ENCODE measurements at regions not wholly inside any gene's neighbourhood (a gene's known extent, or its start where the extent isn't known, plus 50 kb on each side); places are given as distances from the start of the nearest gene placed in this dataset.
"Not testable (repeated sequence)": the region's sequence is repeated elsewhere in the genome, so short reads cannot be mapped to it uniquely, and the experiment has no call there.

DNA sequence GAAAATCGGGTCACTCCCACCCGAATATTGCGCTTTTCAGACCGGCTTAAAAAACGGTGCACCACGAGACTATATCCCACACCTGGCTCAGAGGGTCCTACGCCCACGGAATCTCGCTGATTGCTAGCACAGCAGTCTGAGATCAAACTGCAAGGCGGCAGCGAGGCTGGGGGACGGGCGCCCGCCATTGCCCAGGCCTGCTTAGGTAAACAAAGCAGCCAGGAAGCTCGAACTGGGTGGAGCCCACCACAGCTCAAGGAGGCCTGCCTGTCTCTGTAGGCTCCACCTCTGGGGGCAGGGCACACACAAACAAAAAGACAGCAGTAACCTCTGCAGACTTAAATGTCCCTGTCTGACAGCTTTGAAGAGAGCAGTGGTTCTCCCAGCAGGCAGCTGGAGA, 611.9 kb upstream of the INTU start:
- not testable (repeated sequence) for H3K4me1 ChIP-seq (ENCODE audit: insufficient read depth, low read length); H3K9ac ChIP-seq (ENCODE audit: low read depth, low read length); H3K9me3 ChIP-seq (ENCODE audit: control insufficient read depth, insufficient read depth, low read length); H3K36me3 ChIP-seq (ENCODE audit: insufficient read depth, low read length)

DNA sequence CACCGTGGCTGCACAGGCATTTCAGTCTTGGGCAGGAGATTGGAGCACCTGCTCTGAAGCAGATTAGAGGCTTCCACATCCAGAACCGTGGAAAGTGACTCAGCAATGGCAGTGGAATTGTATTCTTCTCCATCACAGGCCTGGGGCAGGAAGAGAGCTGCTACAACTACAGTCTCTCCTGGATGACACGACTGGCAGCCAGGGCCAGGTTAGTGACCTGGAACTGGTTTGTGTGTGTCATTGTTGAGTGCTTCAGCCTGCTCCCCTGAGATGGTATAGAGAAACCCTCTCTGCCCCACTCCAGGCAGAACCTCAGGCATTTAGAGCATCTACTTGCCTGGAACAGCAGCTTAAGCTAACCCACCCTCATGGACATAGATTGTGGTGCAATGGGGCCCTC, 596.5 kb upstream of the INTU start:
- Histone ChIP-seq H3K9me3 (ENCODE audit: control insufficient read depth, insufficient read depth, low read length) (peaks cover 10% of the 10 kb centered on the region; the same call in 1 of the 2 replicates), H3K4me1 (ENCODE audit: insufficient read depth, low read length) (no peaks in the 10 kb centered on the region), H3K36me3 (ENCODE audit: insufficient read depth, low read length) (no peaks in the 10 kb centered on the region), H3K9ac (ENCODE audit: low read depth, low read length) (no peak overlapping the region)

DNA sequence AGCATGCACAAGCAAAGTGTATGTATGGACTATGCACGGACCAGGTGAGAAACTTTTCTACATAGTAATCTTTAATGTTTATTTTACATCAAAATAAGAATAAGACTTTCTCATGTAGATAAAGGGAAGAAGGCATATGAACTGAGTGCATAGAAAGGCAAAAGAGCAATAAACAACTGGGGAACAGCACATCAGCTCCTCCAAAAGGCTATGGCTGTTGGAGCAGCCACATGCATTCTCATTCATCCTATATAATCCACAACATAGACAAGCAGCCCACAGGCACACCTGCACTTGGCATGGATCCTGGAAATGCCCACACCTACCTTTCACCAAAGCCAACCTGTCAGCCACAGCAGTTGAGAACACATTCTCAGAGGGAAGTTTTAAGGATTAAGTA, 586.9 kb upstream of the INTU start:
- Histone ChIP-seq H3K36me3 (ENCODE audit: insufficient read depth, low read length) (no peaks in the 10 kb centered on the region), H3K9me3 (ENCODE audit: control insufficient read depth, insufficient read depth, low read length) (no peaks in the 10 kb centered on the region), H3K4me1 (ENCODE audit: insufficient read depth, low read length) (peaks cover 49% of the 10 kb centered on the region), H3K9ac (ENCODE audit: low read depth, low read length) (no peak overlapping the region)

DNA sequence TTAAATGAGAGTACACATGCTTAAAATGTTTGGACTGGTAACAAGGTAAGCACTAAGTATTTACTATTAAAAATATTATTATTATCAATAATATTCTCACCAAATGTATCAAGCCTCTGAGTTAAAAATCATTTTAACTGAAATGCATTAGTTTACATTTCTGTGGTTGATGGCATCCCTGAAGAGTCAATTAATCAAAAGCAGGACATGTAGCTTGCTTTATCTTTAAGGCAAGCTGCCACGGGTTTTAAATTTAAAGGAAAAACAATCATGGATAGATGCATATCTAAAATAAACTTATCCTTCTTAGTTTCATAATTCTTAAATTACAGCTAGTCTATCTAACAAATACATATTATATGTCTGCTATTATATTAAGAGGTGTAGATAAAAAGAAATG, 584.8 kb upstream of the INTU start:
- Histone ChIP-seq H3K9me3 (ENCODE audit: control insufficient read depth, insufficient read depth, low read length) (no peaks in the 10 kb centered on the region), H3K9ac (ENCODE audit: low read depth, low read length) (no peak overlapping the region), H3K36me3 (ENCODE audit: insufficient read depth, low read length) (no peaks in the 10 kb centered on the region), H3K4me1 (ENCODE audit: insufficient read depth, low read length) (peaks cover 49% of the 10 kb centered on the region)

DNA sequence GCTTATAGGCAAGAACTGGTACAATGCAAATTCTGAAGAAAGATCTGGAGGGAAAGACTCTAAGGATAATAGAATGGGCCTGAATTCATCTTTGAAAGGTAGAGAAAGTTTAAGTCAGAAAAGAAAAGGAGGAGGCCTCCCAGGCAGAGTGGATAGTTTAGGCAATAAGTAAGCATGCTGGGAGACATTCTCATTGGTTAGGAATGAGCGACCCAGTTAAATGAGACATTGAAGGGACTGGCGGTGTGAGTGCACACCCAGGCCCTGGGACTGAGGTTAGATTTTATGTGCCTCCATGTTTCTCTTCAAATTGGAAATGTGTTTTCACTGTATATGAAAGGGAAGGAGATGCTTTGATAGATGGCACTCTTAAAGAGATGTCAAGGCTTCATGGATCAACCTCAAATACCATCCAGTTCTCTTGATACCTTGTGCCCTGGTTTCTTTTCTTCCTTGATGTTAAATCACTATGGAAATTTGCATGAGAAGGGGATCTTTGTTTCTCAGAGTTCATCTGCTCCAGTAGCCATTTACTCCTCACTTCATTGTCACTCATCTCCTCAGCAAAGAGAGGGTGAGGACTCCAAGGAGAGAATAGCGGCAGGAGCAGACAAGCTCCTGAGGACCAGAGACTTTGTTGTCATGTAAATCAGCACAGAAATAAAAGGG, 584.2 kb upstream of the INTU start:
- H3K36me3 ChIP-seq (ENCODE audit: insufficient read depth, low read length), result no peaks in the 10 kb centered on the region
- H3K9me3 ChIP-seq (ENCODE audit: control insufficient read depth, insufficient read depth, low read length), result no peaks in the 10 kb centered on the region
- no peak overlapping the region for H3K9ac ChIP-seq (ENCODE audit: low read depth, low read length)
- peaks cover 49% of the 10 kb centered on the region for H3K4me1 ChIP-seq (ENCODE audit: insufficient read depth, low read length)

DNA sequence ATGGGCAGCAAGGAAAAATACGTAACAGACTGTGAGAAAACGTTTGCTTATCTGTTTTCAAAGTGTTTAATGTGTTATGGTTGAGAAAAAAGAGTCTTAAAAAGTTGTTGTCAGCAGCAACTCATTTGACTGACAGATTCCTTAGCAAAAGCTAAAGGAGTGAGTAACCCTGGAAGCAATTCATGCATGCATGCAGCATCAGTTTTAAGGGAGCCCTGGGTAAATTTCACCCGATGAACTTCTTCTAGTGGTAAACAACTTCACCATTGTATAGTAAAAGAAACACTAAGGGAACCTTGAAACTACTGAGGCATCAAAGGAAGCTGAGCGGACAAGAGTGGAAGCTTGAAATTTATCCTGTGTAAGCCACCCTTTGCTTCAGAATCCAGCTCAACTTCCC, 583.2 kb upstream of the INTU start:
- Histone ChIP-seq H3K9me3 (ENCODE audit: control insufficient read depth, insufficient read depth, low read length) (no peaks in the 10 kb centered on the region), H3K36me3 (ENCODE audit: insufficient read depth, low read length) (no peaks in the 10 kb centered on the region), H3K9ac (ENCODE audit: low read depth, low read length) (no peak overlapping the region), H3K4me1 (ENCODE audit: insufficient read depth, low read length) (peaks cover 42% of the 10 kb centered on the region)

DNA sequence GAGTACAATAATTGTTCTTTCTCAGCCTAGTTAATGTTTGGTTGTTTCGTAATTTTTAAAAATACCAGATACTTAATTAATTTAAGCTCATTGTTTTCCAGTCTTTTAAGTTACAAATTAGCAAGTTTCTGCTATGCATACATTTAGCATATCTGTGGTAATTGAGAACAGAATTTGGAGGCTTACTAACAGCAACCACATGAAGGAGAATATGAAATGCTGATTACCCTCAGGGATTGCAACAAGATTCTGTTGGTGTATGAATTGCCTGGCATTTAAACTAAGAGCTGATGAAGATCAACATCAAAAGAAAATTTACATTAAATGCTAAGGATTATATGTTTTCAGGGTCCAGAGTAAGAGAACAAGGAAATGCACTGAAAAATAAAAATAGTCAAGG, 580.0 kb upstream of the INTU start:
- Histone ChIP-seq H3K9ac (ENCODE audit: low read depth, low read length) (no peak overlapping the region), H3K9me3 (ENCODE audit: control insufficient read depth, insufficient read depth, low read length) (no peaks in the 10 kb centered on the region), H3K4me1 (ENCODE audit: insufficient read depth, low read length) (peaks cover 15% of the 10 kb centered on the region), H3K36me3 (ENCODE audit: insufficient read depth, low read length) (no peaks in the 10 kb centered on the region)

DNA sequence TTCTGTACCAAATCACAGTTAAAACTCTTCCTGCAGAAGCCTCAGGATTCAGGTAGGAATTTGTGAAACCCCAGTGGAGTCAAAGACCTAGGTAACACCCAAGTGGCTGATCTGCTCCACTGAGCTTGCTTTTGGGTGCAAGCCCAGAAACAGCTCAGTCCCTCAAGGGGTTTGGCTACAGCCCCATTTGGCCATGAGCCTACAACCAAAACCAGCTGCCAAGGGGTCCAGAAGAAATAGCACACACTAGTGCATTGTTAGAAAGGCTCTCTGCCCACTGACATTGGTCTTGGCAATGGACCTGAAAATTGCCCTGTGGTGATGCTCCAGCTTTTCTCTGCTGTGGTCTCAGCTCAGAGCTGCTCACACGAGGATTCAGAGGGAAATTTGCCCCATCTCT, 577.4 kb upstream of the INTU start:
- Histone ChIP-seq H3K4me1 (ENCODE audit: insufficient read depth, low read length) (no peaks in the 10 kb centered on the region), H3K9me3 (ENCODE audit: control insufficient read depth, insufficient read depth, low read length) (no peaks in the 10 kb centered on the region), H3K9ac (ENCODE audit: low read depth, low read length) (no peak overlapping the region), H3K36me3 (ENCODE audit: insufficient read depth, low read length) (no peaks in the 10 kb centered on the region)

DNA sequence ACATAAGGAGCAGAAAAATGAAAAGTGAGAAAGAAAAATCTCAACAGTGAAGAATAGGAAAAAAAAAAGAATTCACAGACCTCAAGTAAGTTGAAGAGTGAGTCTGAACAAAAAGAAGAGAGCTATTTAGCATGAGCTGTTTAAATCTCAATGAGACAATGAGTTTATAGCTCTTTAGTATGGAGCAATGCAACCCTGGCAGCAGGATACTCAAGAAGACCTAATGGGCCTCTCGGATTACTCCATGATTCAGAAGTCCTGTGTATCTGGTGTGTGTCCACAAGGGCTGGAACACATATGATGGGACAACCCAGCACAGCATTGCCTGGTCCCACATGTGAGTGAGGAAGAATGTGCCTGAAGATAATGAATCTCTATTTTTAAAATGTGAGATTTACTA, 563.1 kb upstream of the INTU start:
- H3K4me1 ChIP-seq (ENCODE audit: insufficient read depth, low read length), result no peaks in the 10 kb centered on the region; the same call in 1 of the 2 replicates
- H3K9me3 ChIP-seq (ENCODE audit: control insufficient read depth, insufficient read depth, low read length), result no peaks in the 10 kb centered on the region; the same call in 1 of the 2 replicates
- H3K36me3 ChIP-seq (ENCODE audit: insufficient read depth, low read length), result no peaks in the 10 kb centered on the region
- H3K9ac ChIP-seq (ENCODE audit: low read depth, low read length), result no peak overlapping the region

DNA sequence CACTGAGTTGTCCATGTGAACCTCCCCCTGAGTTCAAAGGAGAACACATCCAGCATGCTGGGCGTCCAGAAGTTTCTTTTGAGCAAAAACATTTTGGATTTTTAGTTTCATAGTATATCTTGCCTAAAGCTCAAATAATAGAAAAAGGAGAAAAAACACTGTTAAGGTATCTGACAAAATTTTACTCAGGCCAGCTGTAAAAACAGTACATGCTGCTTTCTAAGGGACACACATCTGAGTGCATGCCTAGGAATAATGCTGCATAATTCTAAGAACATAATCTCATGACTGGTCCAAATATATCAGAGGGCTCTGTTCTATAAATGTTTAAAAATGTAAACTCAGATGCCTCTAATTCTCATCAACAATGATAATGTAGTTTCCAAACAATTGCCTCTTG, 561.3 kb upstream of the INTU start:
- no peaks in the 10 kb centered on the region for H3K36me3 ChIP-seq (ENCODE audit: insufficient read depth, low read length)
- no peak overlapping the region for H3K9ac ChIP-seq (ENCODE audit: low read depth, low read length)
- H3K9me3 ChIP-seq (ENCODE audit: control insufficient read depth, insufficient read depth, low read length), result no peaks in the 10 kb centered on the region; the same call in 1 of the 2 replicates
- H3K4me1 ChIP-seq (ENCODE audit: insufficient read depth, low read length), result no peaks in the 10 kb centered on the region; the same call in 1 of the 2 replicates

DNA sequence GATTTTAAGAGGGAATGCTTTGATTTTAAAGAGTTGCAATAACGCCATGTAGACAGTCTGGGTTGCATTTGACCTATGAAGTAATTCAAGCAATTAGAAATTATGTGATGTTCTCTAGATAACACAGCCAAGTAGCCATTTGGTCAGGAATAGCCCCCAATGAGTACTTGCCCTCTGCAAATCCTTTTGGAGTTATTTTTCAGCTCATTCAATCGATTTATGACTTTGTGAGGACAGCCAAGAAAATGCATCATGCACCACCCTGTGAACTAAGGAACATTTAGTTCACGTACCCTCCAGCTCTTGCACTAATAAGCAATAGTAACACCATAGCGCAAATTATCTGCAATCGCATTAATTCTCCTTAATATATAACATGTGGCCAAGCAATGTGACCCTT, 552.6 kb upstream of the INTU start:
- Histone ChIP-seq H3K36me3 (ENCODE audit: insufficient read depth, low read length) (no peaks in the 10 kb centered on the region), H3K4me1 (ENCODE audit: insufficient read depth, low read length) (no peaks in the 10 kb centered on the region), H3K9ac (ENCODE audit: low read depth, low read length) (no peak overlapping the region), H3K9me3 (ENCODE audit: control insufficient read depth, insufficient read depth, low read length) (no peaks in the 10 kb centered on the region)

DNA sequence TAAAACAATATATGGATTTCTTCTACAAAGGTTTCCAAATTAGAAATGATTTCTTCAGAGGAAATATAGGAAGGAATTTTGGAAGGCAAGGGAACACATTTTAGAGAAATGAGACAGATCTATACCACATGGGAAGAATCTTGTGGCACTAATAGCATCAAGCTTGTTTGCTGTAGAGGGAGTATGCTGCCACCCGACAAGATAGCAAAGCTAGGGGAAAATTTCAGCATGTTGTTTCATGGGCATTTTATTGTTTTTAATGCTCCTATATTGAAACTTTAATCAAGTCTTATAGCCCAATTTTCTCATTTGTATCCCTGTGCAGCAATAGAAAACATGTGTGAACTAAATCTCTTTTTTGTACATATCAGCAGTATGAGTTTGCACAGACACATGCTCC, 551.7 kb upstream of the INTU start:
- Histone ChIP-seq H3K9ac (ENCODE audit: low read depth, low read length) (no peak overlapping the region), H3K4me1 (ENCODE audit: insufficient read depth, low read length) (no peaks in the 10 kb centered on the region), H3K9me3 (ENCODE audit: control insufficient read depth, insufficient read depth, low read length) (0 out of 2 replicates have a peak, but pooled peaks cover under 1% of the 10 kb centered on the region), H3K36me3 (ENCODE audit: insufficient read depth, low read length) (no peaks in the 10 kb centered on the region)

DNA sequence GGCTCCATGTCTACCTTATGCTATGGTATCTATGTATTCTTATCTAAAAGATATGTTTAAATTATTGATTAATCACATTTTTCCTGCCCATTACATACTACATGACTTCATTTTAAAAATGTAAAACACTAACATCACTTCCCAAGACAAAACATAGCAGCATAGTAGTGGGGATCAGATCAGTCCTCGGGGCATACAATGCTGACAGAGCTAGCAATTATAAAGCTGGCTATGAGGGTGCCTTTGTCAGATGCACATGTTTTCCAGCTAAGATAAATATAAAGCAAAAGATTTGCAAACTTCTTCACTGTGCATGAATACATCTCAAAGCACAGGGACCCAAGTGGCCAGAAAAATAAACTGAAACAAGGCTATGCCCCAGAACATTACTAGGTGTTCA, 549.8 kb upstream of the INTU start:
- Histone ChIP-seq H3K9ac (ENCODE audit: low read depth, low read length) (no peak overlapping the region), H3K4me1 (ENCODE audit: insufficient read depth, low read length) (no peaks in the 10 kb centered on the region), H3K9me3 (ENCODE audit: control insufficient read depth, insufficient read depth, low read length) (peaks cover 8% of the 10 kb centered on the region; the same call in 1 of the 2 replicates), H3K36me3 (ENCODE audit: insufficient read depth, low read length) (no peaks in the 10 kb centered on the region)

DNA sequence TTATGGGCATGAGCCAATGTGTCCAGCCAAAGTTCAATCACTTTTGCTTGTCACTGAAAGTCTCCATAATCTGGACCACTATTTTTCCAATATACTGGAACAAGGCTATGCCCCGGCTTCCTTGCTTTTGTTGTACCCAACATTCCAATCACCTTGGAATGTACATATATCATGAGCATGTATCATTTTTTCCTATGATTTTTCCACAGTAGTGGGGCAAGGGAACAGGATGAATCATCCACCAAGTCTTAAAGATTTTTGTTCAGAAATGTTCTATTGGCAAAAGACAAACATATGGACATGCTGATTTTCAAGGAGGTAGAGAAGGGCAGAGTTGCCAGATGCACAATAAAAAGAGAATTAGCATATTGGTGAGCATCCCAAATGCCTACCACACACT, 548.1 kb upstream of the INTU start:
- Histone ChIP-seq H3K9ac (ENCODE audit: low read depth, low read length) (no peak overlapping the region), H3K36me3 (ENCODE audit: insufficient read depth, low read length) (no peaks in the 10 kb centered on the region), H3K9me3 (ENCODE audit: control insufficient read depth, insufficient read depth, low read length) (peaks cover 8% of the 10 kb centered on the region; the same call in 1 of the 2 replicates), H3K4me1 (ENCODE audit: insufficient read depth, low read length) (no peaks in the 10 kb centered on the region)

DNA sequence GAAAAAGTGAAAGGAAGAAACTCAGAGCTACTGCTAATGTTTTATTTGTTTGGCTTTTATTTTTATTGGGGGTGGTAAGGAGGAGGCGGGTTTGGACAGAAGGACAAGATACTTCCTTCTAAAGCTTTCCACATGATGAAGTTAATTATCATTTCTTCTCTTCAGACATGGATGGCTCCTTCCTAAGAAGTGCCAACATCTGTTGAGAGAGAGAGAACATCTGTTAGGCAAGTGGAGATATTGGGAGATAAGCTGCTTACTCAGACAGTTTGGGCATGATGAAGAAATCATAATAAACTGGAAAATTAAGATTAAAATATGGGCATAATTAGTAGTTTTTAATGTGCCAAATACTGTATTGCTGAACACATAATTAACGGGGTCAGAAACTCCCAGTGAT, 535.7 kb upstream of the INTU start:
- Histone ChIP-seq H3K4me1 (ENCODE audit: insufficient read depth, low read length) (no peaks in the 10 kb centered on the region), H3K36me3 (ENCODE audit: insufficient read depth, low read length) (no peaks in the 10 kb centered on the region), H3K9me3 (ENCODE audit: control insufficient read depth, insufficient read depth, low read length) (no peaks in the 10 kb centered on the region), H3K9ac (ENCODE audit: low read depth, low read length) (no peak overlapping the region)

DNA sequence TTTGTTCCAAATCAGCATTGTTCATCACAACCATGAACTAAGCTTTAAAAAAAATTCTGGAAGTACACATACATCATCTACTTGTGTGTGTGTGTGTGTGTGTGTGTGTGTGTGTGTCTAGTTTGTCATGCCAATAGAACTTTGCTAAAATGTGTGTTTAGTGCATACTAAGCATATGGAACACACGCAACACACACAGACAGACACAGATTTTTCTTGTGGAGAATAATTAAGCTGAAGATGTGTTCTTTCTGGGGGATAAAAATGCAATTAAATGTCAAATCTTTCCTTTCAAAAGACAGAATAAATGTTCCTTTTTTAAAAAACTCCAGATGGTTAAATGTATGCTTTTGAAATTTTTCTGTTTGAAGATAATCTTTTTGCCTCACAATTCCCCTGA, 530.4 kb upstream of the INTU start:
- Histone ChIP-seq H3K9ac (ENCODE audit: low read depth, low read length) (no peak overlapping the region), H3K36me3 (ENCODE audit: insufficient read depth, low read length) (no peaks in the 10 kb centered on the region), H3K9me3 (ENCODE audit: control insufficient read depth, insufficient read depth, low read length) (no peaks in the 10 kb centered on the region; the same call in 1 of the 2 replicates), H3K4me1 (ENCODE audit: insufficient read depth, low read length) (no peaks in the 10 kb centered on the region)

All from ES-I3 (cell line).